SJSA1 (cell line): ENCODE measurements at regions not wholly inside any gene's neighbourhood (a gene's known extent, or its start where the extent isn't known, plus 50 kb on each side); places are given as distances from the start of the nearest gene placed in this dataset.
"Not testable (repeated sequence)": the region's sequence is repeated elsewhere in the genome, so short reads cannot be mapped to it uniquely, and the experiment has no call there.

Source experiments
- DNase-seq, 2 experiments: peaks; one replicate each; pipeline ENCODE4 v3.0.0-alpha.2; 2015 to 2020; ENCODE audit warnings: low spot score in 2 of 2, low read depth in 1 of 2
- H3K27ac ChIP-seq: fragments of 250-450 bp; sonication (Bioruptor Pico); 2 replicates; pipeline ENCODE4 v1.5.1; 2020; ENCODE audit warnings: mild to moderate bottlenecking, moderate library complexity
- H3K27me3 ChIP-seq: fragments of 250-450 bp; sonication (Bioruptor Pico); replicated peaks from 2 replicates; pipeline ENCODE4 v1.5.1; 2020; ENCODE audit warnings: mild to moderate bottlenecking, moderate library complexity
- H3K36me3 ChIP-seq: fragments of 250-450 bp; sonication (Bioruptor Pico); 2 replicates; pipeline ENCODE4 v1.5.1; 2020; ENCODE audit warnings: mild to moderate bottlenecking
- H3K4me1 ChIP-seq: fragments of 250-450 bp; sonication (Bioruptor Pico); replicated peaks from 2 replicates; pipeline ENCODE4 v1.6.1; 2021; ENCODE audit warnings: mild to moderate bottlenecking
- H3K4me3 ChIP-seq: fragments of 250-450 bp; sonication (Bioruptor Pico); 2 replicates; pipeline ENCODE4 v1.5.1; 2020; ENCODE audit warnings: mild to moderate bottlenecking
- H3K9me3 ChIP-seq: fragments of 250-450 bp; sonication (Bioruptor Pico); replicated peaks from 2 replicates; pipeline ENCODE4 v1.5.1; 2020; ENCODE audit warnings: mild to moderate bottlenecking

GRCh38 chr22:22178992-22179391 lies 65.6 kb upstream of the VPREB1 start:
- Histone ChIP-seq H3K4me3 (no peak overlapping the region), H3K27me3 (peaks cover 27% of the 10 kb centered on the region), H3K4me1 (no peaks in the 10 kb centered on the region), H3K36me3 (no peaks in the 10 kb centered on the region), H3K9me3 (no peaks in the 10 kb centered on the region), H3K27ac (no peak overlapping the region)
- no peak for DNase-seq

- no peaks in the 10 kb centered on the region for H3K4me1 ChIP-seq
- no peak for DNase-seq
- H3K27ac ChIP-seq: no peak overlapping the region
- no peak overlapping the region for H3K4me3 ChIP-seq
- H3K27me3 ChIP-seq: peaks cover 21% of the 10 kb centered on the region
- H3K9me3 ChIP-seq: no peaks in the 10 kb centered on the region
- H3K36me3 ChIP-seq: no peaks in the 10 kb centered on the region
These were observed 66.1 kb upstream of the VPREB1 start for GRCh38 chr22:22178355-22178965.

- no peak for DNase-seq
- Histone ChIP-seq H3K4me3 (no peak overlapping the region), H3K4me1 (no peaks in the 10 kb centered on the region), H3K27me3 (peaks cover 17% of the 10 kb centered on the region), H3K9me3 (no peaks in the 10 kb centered on the region), H3K36me3 (no peaks in the 10 kb centered on the region), H3K27ac (no peak overlapping the region)
These were observed 67.5 kb upstream of the VPREB1 start for GRCh38 chr22:22176929-22177616.

GRCh38 chr22:22172896-22173628 lies 71.5 kb upstream of the VPREB1 start:
- H3K27me3 ChIP-seq: peaks cover 12% of the 10 kb centered on the region; the same call in 1 of the 2 replicates

GRCh38 chr22:22171357-22172218 lies 73.0 kb upstream of the VPREB1 start:
- H3K36me3 ChIP-seq: no peaks in the 10 kb centered on the region
- no peak for DNase-seq

More at GRCh38 chr22:22172896-22173628, 71.5 kb upstream of the VPREB1 start:
- DNase-seq, H3K27ac ChIP-seq, H3K4me1 ChIP-seq, H3K9me3 ChIP-seq, H3K4me3 ChIP-seq, H3K36me3 ChIP-seq: not testable (repeated sequence)

GRCh38 chr22:22169923-22170322 lies 74.7 kb upstream of the VPREB1 start:
- H3K36me3 ChIP-seq: no peaks in the 10 kb centered on the region
- H3K4me3 ChIP-seq: no peak overlapping the region
- no peak overlapping the region for H3K27ac ChIP-seq
- H3K9me3 ChIP-seq: no peaks in the 10 kb centered on the region
- H3K27me3 ChIP-seq: peaks cover 3% of the 10 kb centered on the region
- DNase-seq: no peak
- no peaks in the 10 kb centered on the region for H3K4me1 ChIP-seq

More at GRCh38 chr22:22171357-22172218, 73.0 kb upstream of the VPREB1 start:
- H3K4me3 ChIP-seq: no peak overlapping the region
- no peaks in the 10 kb centered on the region for H3K9me3 ChIP-seq
- no peaks in the 10 kb centered on the region for H3K4me1 ChIP-seq
- no peak overlapping the region for H3K27ac ChIP-seq
- peaks cover 9% of the 10 kb centered on the region for H3K27me3 ChIP-seq

GRCh38 chr22:22168941-22169867 lies 75.4 kb upstream of the VPREB1 start:
- Histone ChIP-seq H3K9me3 (no peaks in the 10 kb centered on the region), H3K27me3 (peaks cover 3% of the 10 kb centered on the region), H3K4me1 (no peaks in the 10 kb centered on the region), H3K36me3 (no peaks in the 10 kb centered on the region), H3K27ac (no peak overlapping the region), H3K4me3 (no peak overlapping the region)
- no peak for DNase-seq

GRCh38 chr22:22168190-22168940 lies 76.2 kb upstream of the VPREB1 start:
- H3K27ac ChIP-seq: no peak overlapping the region
- no peaks in the 10 kb centered on the region for H3K36me3 ChIP-seq
- no peaks in the 10 kb centered on the region for H3K4me1 ChIP-seq
- H3K9me3 ChIP-seq: no peaks in the 10 kb centered on the region
- DNase-seq: no peak
- H3K27me3 ChIP-seq: peaks cover 8% of the 10 kb centered on the region
- no peak overlapping the region for H3K4me3 ChIP-seq

- no peak for DNase-seq
- peaks cover 8% of the 10 kb centered on the region for H3K27me3 ChIP-seq
- H3K4me3 ChIP-seq: no peak overlapping the region
- no peak overlapping the region for H3K27ac ChIP-seq
- no peaks in the 10 kb centered on the region for H3K4me1 ChIP-seq
- no peaks in the 10 kb centered on the region for H3K36me3 ChIP-seq
- H3K9me3 ChIP-seq: no peaks in the 10 kb centered on the region
These were observed 76.8 kb upstream of the VPREB1 start for GRCh38 chr22:22167791-22168189.

- Histone ChIP-seq H3K4me1 (no peaks in the 10 kb centered on the region), H3K4me3 (no peak overlapping the region), H3K27me3 (peaks cover 8% of the 10 kb centered on the region), H3K27ac (no peak overlapping the region), H3K9me3 (no peaks in the 10 kb centered on the region), H3K36me3 (no peaks in the 10 kb centered on the region)
- DNase-seq: no peak
These were observed 77.5 kb upstream of the VPREB1 start for GRCh38 chr22:22166941-22167713.

GRCh38 chr22:22165936-22166710 lies 78.5 kb upstream of the VPREB1 start:
- no peak overlapping the region for H3K27ac ChIP-seq
- DNase-seq: no peak
- peaks cover 8% of the 10 kb centered on the region for H3K27me3 ChIP-seq
- H3K9me3 ChIP-seq: no peaks in the 10 kb centered on the region
- no peak overlapping the region for H3K4me3 ChIP-seq
- no peaks in the 10 kb centered on the region for H3K36me3 ChIP-seq
- H3K4me1 ChIP-seq: no peaks in the 10 kb centered on the region
